Ovary (tissue), 3 donors: ENCODE measurements at regions not wholly inside any gene's neighbourhood (a gene's known extent, or its start where the extent isn't known, plus 50 kb on each side); places are given as distances from the start of the nearest gene placed in this dataset.
A peak's percentile ranks its signal among the peaks of the same experiment; 100 is the strongest.

Experiments
- POLR2A ChIP-seq: fragments of 450-650 bp; IDR thresholded peaks from one replicate; pipeline ENCODE4 v1.6.1; 2017; ENCODE audit warnings: antibody characterized with exemption, mild to moderate bottlenecking, moderate library complexity
- TF ChIP-seq, protein P1 (sequence below), 3 donors: fragments of 450-650 bp in 2 of 3; fragments of 200-600 bp in 1 of 3; IDR thresholded peaks; one replicate each; pipeline versions ENCODE4 v1.5.1 to v1.8.0; 2016 to 2022; ENCODE audit warnings: antibody characterized with exemption in 3 of 3, mild to moderate bottlenecking in 1 of 3
- donor health status: DM: no; HTN: no; CAD: no.

DNA sequence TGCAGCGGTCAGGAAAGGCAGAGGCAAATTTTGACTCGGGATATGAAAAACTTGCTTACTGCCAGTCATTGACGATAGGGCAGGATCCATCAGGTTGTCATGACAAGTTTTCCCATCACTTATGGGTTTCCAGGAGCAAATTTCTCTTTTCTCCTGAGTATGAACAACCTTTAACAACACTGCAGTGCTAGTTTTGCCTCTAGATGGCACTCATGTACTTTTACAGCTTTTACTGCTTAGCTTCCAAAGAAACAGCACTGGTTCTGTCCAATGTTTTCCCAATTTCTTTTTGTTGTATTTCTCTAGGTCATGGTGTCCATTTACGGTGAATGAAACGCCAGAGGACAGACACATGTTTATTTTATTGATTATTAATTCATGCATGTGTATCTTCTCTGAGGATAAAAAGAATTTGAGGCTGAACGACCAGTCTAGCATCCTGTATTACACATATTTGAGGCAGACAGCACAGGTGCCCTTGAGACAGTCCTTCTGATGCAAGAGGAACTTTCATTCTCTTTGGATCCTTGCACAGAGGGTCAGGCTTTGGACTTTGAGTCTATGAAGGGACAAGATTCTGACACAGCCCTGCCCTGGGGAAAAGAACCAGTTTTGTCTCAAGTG is 112.3 kb upstream of the TRABD2B start:
- TF ChIP-seq, protein P1, sequence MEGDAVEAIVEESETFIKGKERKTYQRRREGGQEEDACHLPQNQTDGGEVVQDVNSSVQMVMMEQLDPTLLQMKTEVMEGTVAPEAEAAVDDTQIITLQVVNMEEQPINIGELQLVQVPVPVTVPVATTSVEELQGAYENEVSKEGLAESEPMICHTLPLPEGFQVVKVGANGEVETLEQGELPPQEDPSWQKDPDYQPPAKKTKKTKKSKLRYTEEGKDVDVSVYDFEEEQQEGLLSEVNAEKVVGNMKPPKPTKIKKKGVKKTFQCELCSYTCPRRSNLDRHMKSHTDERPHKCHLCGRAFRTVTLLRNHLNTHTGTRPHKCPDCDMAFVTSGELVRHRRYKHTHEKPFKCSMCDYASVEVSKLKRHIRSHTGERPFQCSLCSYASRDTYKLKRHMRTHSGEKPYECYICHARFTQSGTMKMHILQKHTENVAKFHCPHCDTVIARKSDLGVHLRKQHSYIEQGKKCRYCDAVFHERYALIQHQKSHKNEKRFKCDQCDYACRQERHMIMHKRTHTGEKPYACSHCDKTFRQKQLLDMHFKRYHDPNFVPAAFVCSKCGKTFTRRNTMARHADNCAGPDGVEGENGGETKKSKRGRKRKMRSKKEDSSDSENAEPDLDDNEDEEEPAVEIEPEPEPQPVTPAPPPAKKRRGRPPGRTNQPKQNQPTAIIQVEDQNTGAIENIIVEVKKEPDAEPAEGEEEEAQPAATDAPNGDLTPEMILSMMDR (IDR thresholded peaks at IDR 0.05): peak in 2 of 3 donors; percentile 35 to 50
- TF ChIP-seq POLR2A: no peak
